BJ (cell line): ENCODE measurements at regions not wholly inside any gene's neighbourhood (a gene's known extent, or its start where the extent isn't known, plus 50 kb on each side); places are given as distances from the start of the nearest gene placed in this dataset.

ENCODE experiments used
- CTCF ChIA-PET: fragments of 350-600 bp; formaldehyde crosslinking; extraction: SDS; loops from one replicate; lab custom pipeline; 2021; ENCODE audit warnings: antibody characterized with exemption, inconsistent platforms; lab: Yijun Ruan, JAX
- POLR2A ChIA-PET: fragments of 300-600 bp; sonication (Branson Sonifier 250); formaldehyde crosslinking; extraction: SDS; loops from one replicate; lab custom pipeline; 2021; ENCODE audit warnings: antibody characterized with exemption; lab: Charles Lee
- DNase-seq: peaks from one replicate; pipeline ENCODE4 v3.0.0-alpha.2; 2011; ENCODE audit warnings: low read depth
- H3K27me3 ChIP-seq: 2 replicates; pipeline ENCODE4 v1.6.0; 2011; ENCODE audit warnings: low read length; ENCODE audit not compliant: control insufficient read depth, insufficient read depth
- H3K36me3 ChIP-seq: 2 replicates; pipeline ENCODE4 v1.5.1; 2011; ENCODE audit warnings: low read length; ENCODE audit not compliant: control insufficient read depth, insufficient read depth
- H3K4me3 ChIP-seq: 2 replicates; pipeline ENCODE4 v1.5.1; 2011; ENCODE audit warnings: low read depth, mild to moderate bottlenecking, control low read depth, low read length
- CTCF ChIP-seq: IDR thresholded peaks from 2 replicates; pipeline ENCODE4 v1.5.1; 2011; ENCODE audit warnings: low read depth, mild to moderate bottlenecking, control low read depth, inconsistent platforms, low read length, moderate library complexity; ENCODE audit not compliant: insufficient read depth

GRCh38 chr3:144151983-144152382, 180.4 kb downstream of the DIPK2A start:
- H3K36me3 ChIP-seq = no peaks in the 10 kb centered on the region
- no peak for DNase-seq
- TF ChIP-seq CTCF = no peak
- no peaks in the 10 kb centered on the region for H3K27me3 ChIP-seq
- CTCF ChIA-PET = no interaction called here
- H3K4me3 ChIP-seq = no peak overlapping the region
- POLR2A ChIA-PET = no interaction called here

DNA sequence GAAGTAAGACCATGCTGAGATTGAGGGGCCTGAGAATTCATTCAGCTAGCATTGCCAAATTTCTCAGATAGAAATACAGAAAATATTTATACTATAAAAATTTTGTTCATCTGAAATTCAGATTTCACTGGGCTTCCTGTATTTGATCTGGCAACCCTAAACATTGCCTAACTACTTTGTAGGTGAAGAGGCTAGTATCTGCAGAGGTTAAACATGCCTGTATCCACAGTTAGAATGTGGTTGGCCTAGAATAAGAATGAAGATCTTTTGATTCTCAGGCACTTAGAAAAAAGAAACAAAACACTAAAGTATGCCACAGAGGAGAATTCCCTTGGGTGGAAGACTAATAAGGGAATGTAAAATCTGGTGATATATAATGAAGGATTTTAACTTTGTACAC, 189.0 kb downstream of the DIPK2A start:
- POLR2A ChIA-PET = no interaction called here
- no peak overlapping the region for H3K4me3 ChIP-seq
- DNase-seq = no peak
- no peaks in the 10 kb centered on the region for H3K36me3 ChIP-seq
- no peak for TF ChIP-seq CTCF
- CTCF ChIA-PET = no interaction called here
- no peaks in the 10 kb centered on the region for H3K27me3 ChIP-seq

GRCh38 chr3:144162042-144162441, 190.4 kb downstream of the DIPK2A start:
- peak; percentile 23 for DNase-seq
- ChIA-PET POLR2A (no interaction called here), CTCF (interaction anchor here (0.7 to 0.8 kb wide), 2 partner anchors 11 to 16 kb away, joined by 3 read pairs; no protein-coding TSS in a partner anchor)

DNA sequence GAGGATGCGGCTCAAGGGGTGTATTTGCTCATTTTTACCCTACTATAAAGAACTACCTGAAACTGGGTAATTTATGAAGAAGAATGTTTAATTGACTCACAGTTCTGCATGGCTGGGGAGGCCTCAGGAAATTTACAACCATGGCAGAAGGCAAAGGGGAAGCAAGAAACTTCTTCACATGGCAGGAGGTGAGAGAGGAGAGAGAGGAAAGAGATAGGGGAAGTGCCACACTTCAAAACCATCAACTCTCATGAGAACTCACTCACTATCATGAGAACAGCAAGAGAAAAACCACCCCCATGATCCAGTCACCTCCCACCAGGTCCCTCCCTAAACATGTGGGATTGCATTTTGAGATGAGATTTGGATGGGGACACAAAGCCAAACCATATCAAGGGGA, 192.7 kb downstream of the DIPK2A start:
- Histone ChIP-seq H3K36me3 (no peaks in the 10 kb centered on the region), H3K27me3 (no peaks in the 10 kb centered on the region), H3K4me3 (no peak overlapping the region)
- no peak for TF ChIP-seq CTCF
- DNase-seq = no peak
- ChIA-PET CTCF (no interaction called here), POLR2A (no interaction called here)

More at GRCh38 chr3:144162042-144162441, 190.4 kb downstream of the DIPK2A start:
- TF ChIP-seq CTCF = no peak
- Histone ChIP-seq H3K36me3 (no peaks in the 10 kb centered on the region), H3K4me3 (no peak overlapping the region), H3K27me3 (no peaks in the 10 kb centered on the region)

- no peaks in the 10 kb centered on the region for H3K36me3 ChIP-seq
- DNase-seq = no peak
- TF ChIP-seq CTCF = no peak
- no peak overlapping the region for H3K4me3 ChIP-seq
- CTCF ChIA-PET = interaction anchor here (0.8 kb wide), 1 partner anchor 156 kb away, joined by 3 read pairs; no protein-coding TSS in a partner anchor
- H3K27me3 ChIP-seq = no peaks in the 10 kb centered on the region
- POLR2A ChIA-PET = no interaction called here
Measured at GRCh38 chr3:144165482-144165881, 193.9 kb downstream of the DIPK2A start.
